Neural progenitor cell (in vitro differentiated cells): ENCODE measurements at regions not wholly inside any gene's neighbourhood (a gene's known extent, or its start where the extent isn't known, plus 50 kb on each side); places are given as distances from the start of the nearest gene placed in this dataset.

ENCODE experiments used
- DNase-seq: peaks from one replicate; pipeline ENCODE4 v3.0.0-alpha.2; 2016; ENCODE audit warnings: low spot score
- H2AFZ ChIP-seq: fragments of 200-600 bp; sonication (generic); replicated peaks from 2 replicates; pipeline ENCODE4 v1.6.1; 2016; ENCODE audit warnings: antibody characterized with exemption
- H3F3A ChIP-seq: fragments of 200-600 bp; sonication (generic); 2 replicates; pipeline ENCODE4 v1.6.1; 2016; ENCODE audit warnings: antibody characterized with exemption, low read depth
- H3K27ac ChIP-seq: fragments of 200-600 bp; sonication (generic); 2 replicates; pipeline ENCODE4 v1.5.1; 2016; ENCODE audit warnings: mild to moderate bottlenecking
- H3K27me3 ChIP-seq: fragments of 200-600 bp; sonication (generic); 2 replicates; pipeline ENCODE4 v1.6.1; 2016; ENCODE audit warnings: mild to moderate bottlenecking, moderate library complexity
- H3K36me3 ChIP-seq: fragments of 200-600 bp; sonication (generic); 2 replicates; pipeline ENCODE4 v1.5.1; 2016
- H3K4me1 ChIP-seq: fragments of 200-600 bp; sonication (generic); 2 replicates; pipeline ENCODE4 v1.6.1; 2016; ENCODE audit warnings: mixed run types
- H3K4me2 ChIP-seq: fragments of 200-600 bp; sonication (generic); 2 replicates; pipeline ENCODE4 v1.6.1; 2016
- H3K4me3 ChIP-seq: fragments of 200-600 bp; sonication (generic); 2 replicates; pipeline ENCODE4 v1.5.1; 2016
- H3K79me2 ChIP-seq: fragments of 200-600 bp; sonication (generic); 2 replicates; pipeline ENCODE4 v1.6.1; 2016; ENCODE audit warnings: low read depth
- H3K9ac ChIP-seq: fragments of 200-600 bp; sonication (generic); 2 replicates; pipeline ENCODE4 v1.6.1; 2016
- H3K9me3 ChIP-seq: fragments of 200-600 bp; sonication (generic); 2 replicates; pipeline ENCODE4 v1.5.1; 2016; ENCODE audit warnings: low read depth
- H4K20me1 ChIP-seq: fragments of 200-600 bp; sonication (generic); 2 replicates; pipeline ENCODE4 v1.6.1; 2016; ENCODE audit warnings: low read depth
- H3K27ac Mint-ChIP-seq: 3 replicates; pipeline ENCODE4 v1.8.0; 2021; ENCODE audit warnings: mixed read lengths
- H3K27me3 Mint-ChIP-seq: 2 replicates; pipeline ENCODE4 v1.8.0; 2022; ENCODE audit warnings: low read depth, mild to moderate bottlenecking, inconsistent platforms, moderate library complexity, mixed read lengths; ENCODE audit not compliant: insufficient read depth
- H3K36me3 Mint-ChIP-seq: 3 replicates; pipeline ENCODE4 v1.8.0; 2021; ENCODE audit warnings: mixed read lengths
- H3K4me1 Mint-ChIP-seq: 3 replicates; pipeline ENCODE4 v1.8.0; 2021; ENCODE audit warnings: mixed read lengths
- H3K4me3 Mint-ChIP-seq: 3 replicates; pipeline ENCODE4 v1.8.0; 2021; ENCODE audit warnings: mild to moderate bottlenecking, moderate library complexity, mixed read lengths
- H3K9me3 Mint-ChIP-seq: 3 replicates; pipeline ENCODE4 v1.8.0; 2020; ENCODE audit warnings: mixed read lengths
- EZH2 ChIP-seq: fragments of 200-600 bp; sonication (generic); IDR thresholded peaks from 2 replicates; pipeline ENCODE4 v1.6.1; 2017; ENCODE audit warnings: antibody characterized with exemption, mild to moderate bottlenecking, moderate library complexity
- EZH2phosphoT487 ChIP-seq: fragments of 200-600 bp; sonication (generic); IDR thresholded peaks from 2 replicates; pipeline ENCODE4 v1.6.1; 2017; ENCODE audit warnings: antibody characterized with exemption
- TF ChIP-seq, protein P1 (sequence below): fragments of 200-600 bp; sonication (generic); IDR thresholded peaks from 2 replicates; pipeline ENCODE4 v1.5.1; 2017; ENCODE audit warnings: antibody characterized with exemption, mild to moderate bottlenecking

DNA sequence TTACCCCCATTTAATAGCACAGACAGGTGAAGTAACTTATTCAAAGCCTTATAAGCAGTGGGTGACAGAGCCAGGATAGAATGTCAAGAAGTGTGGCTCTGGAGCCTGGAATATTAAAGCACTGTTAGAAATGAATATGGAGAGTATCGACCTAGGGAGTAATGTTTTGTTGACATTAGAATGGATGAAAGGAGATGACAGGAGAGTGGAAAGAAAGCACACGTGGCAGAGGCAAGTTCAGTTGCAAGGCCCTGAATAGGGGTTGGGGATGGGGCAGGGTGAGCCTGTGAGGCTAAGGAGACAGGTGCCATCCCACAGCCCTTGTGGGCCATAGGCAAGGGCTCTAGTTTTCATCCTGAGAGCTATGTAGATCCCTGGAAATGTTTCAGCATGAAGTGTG, 125.5 kb upstream of the PLXNA2 start:
- Mint-ChIP-seq H3K9me3 (no peaks in the 10 kb centered on the region), H3K27me3 (peaks cover 2% of the 10 kb centered on the region), H3K27ac (no peak overlapping the region), H3K4me1 (peaks cover 13% of the 10 kb centered on the region), H3K4me3 (no peak overlapping the region), H3K36me3 (no peaks in the 10 kb centered on the region)
- DNase-seq = no peak
- no peak overlapping the region for H3K9ac ChIP-seq
- no peaks in the 10 kb centered on the region for H3K36me3 ChIP-seq
- no peak overlapping the region for H3K4me3 ChIP-seq
- no peak overlapping the region for H3K4me2 ChIP-seq
- H3K9me3 ChIP-seq = no peaks in the 10 kb centered on the region
- no peaks in the 10 kb centered on the region for H4K20me1 ChIP-seq
- H3K4me1 ChIP-seq = peaks cover 16% of the 10 kb centered on the region
- TF ChIP-seq EZH2 = no peak
- TF ChIP-seq, protein P1, sequence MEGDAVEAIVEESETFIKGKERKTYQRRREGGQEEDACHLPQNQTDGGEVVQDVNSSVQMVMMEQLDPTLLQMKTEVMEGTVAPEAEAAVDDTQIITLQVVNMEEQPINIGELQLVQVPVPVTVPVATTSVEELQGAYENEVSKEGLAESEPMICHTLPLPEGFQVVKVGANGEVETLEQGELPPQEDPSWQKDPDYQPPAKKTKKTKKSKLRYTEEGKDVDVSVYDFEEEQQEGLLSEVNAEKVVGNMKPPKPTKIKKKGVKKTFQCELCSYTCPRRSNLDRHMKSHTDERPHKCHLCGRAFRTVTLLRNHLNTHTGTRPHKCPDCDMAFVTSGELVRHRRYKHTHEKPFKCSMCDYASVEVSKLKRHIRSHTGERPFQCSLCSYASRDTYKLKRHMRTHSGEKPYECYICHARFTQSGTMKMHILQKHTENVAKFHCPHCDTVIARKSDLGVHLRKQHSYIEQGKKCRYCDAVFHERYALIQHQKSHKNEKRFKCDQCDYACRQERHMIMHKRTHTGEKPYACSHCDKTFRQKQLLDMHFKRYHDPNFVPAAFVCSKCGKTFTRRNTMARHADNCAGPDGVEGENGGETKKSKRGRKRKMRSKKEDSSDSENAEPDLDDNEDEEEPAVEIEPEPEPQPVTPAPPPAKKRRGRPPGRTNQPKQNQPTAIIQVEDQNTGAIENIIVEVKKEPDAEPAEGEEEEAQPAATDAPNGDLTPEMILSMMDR = no peak
- no peak for TF ChIP-seq EZH2phosphoT487
- no peaks in the 10 kb centered on the region for H3F3A ChIP-seq
- no peaks in the 10 kb centered on the region for H3K79me2 ChIP-seq
- no peaks in the 10 kb centered on the region for H3K27me3 ChIP-seq
- H3K27ac ChIP-seq = no peak overlapping the region
- no peak overlapping the region for H2AFZ ChIP-seq

DNA sequence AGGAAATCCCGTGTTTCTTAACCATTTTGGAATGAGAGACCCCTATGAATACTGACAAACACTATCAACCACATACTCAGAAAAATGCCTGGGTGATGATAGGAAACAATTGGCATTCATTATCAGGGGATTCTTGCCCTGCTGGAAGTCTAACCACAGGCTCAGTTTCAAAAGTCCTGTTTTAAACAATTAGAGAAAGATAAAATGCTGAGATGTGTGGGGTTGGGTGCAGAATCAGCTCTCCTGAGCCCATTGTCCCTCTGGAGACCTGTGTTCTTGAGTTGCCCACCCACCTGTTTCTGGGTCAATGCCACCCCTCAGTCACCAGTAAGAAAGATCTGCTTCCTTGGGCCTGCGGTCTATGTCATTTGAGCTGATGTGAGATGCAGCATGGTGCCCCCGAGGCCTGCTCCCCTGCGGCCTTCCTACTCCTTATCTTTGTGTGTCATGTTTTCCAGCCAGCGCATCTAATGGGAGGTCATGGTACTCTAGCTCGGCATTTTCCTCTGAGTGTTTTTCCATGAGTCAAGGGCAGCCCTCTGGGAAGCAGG, 130.3 kb upstream of the PLXNA2 start:
- Histone ChIP-seq H3K27ac (no peak overlapping the region), H3K36me3 (no peaks in the 10 kb centered on the region), H3F3A (no peaks in the 10 kb centered on the region), H3K79me2 (no peaks in the 10 kb centered on the region), H3K9me3 (no peaks in the 10 kb centered on the region), H3K4me3 (no peak overlapping the region), H3K27me3 (no peaks in the 10 kb centered on the region), H3K4me1 (peaks cover 12% of the 10 kb centered on the region), H4K20me1 (no peaks in the 10 kb centered on the region), H3K9ac (no peak overlapping the region), H2AFZ (no peak overlapping the region), H3K4me2 (no peak overlapping the region)
- H3K4me3 Mint-ChIP-seq = no peak overlapping the region
- peaks cover 5% of the 10 kb centered on the region for H3K27me3 Mint-ChIP-seq
- peaks cover 15% of the 10 kb centered on the region for H3K4me1 Mint-ChIP-seq
- H3K9me3 Mint-ChIP-seq = no peaks in the 10 kb centered on the region
- H3K36me3 Mint-ChIP-seq = no peaks in the 10 kb centered on the region
- TF ChIP-seq, protein P1 = no peak
- TF ChIP-seq EZH2phosphoT487 (no peak), EZH2 (no peak)
- DNase-seq = peak; percentile 14
- H3K27ac Mint-ChIP-seq = peak overlapping the region; percentile 23

DNA sequence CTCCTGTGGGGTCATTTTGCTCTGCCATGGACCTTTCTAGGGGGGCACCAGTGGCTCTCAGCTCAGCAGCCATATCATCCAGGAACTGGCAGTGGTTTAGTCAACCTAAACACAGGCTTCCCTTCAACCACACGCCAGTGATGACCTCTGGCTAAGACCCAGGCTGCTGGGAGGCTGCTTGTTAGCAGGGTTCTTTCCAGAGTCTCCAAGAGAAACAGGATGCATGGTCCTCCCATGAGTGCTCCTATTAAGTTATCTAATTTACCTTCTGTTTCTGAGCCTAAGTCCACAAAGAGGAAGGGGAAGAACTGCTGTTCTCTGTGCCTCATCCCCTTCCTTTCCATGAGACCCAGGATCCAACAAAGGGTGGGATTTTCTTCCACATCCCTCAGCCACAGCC, 137.3 kb upstream of the PLXNA2 start:
- no peaks in the 10 kb centered on the region for H3F3A ChIP-seq
- no peak overlapping the region for H3K9ac ChIP-seq
- no peaks in the 10 kb centered on the region for H3K36me3 ChIP-seq
- H3K4me1 ChIP-seq = no peaks in the 10 kb centered on the region
- Mint-ChIP-seq H3K4me1 (no peaks in the 10 kb centered on the region), H3K9me3 (no peaks in the 10 kb centered on the region), H3K27ac (no peak overlapping the region), H3K36me3 (no peaks in the 10 kb centered on the region), H3K27me3 (peaks cover 16% of the 10 kb centered on the region), H3K4me3 (no peak overlapping the region)
- H3K27ac ChIP-seq = no peak overlapping the region
- no peaks in the 10 kb centered on the region for H4K20me1 ChIP-seq
- H3K79me2 ChIP-seq = no peaks in the 10 kb centered on the region
- H3K4me3 ChIP-seq = no peak overlapping the region
- H2AFZ ChIP-seq = no peak overlapping the region
- TF ChIP-seq EZH2phosphoT487 (no peak), EZH2 (no peak)
- TF ChIP-seq, protein P1 = no peak
- H3K27me3 ChIP-seq = no peaks in the 10 kb centered on the region
- no peaks in the 10 kb centered on the region for H3K9me3 ChIP-seq
- no peak overlapping the region for H3K4me2 ChIP-seq
- DNase-seq = no peak
